Choroid plexus epithelial cell (primary cell): ENCODE measurements at regions not wholly inside any gene's neighbourhood (a gene's known extent, or its start where the extent isn't known, plus 50 kb on each side); places are given as distances from the start of the nearest gene placed in this dataset.
"Not testable (repeated sequence)": the region's sequence is repeated elsewhere in the genome, so short reads cannot be mapped to it uniquely, and the experiment has no call there.

Experiments
- DNase-seq: peaks from one replicate; pipeline ENCODE4 v3.0.0-alpha.2; 2010; ENCODE audit warnings: low read depth
- H3K4me3 ChIP-seq: 2 replicates; pipeline ENCODE4 v1.5.1; 2011; ENCODE audit warnings: low read depth, mild to moderate bottlenecking, control low read depth, low read length, moderate library complexity
- TF ChIP-seq, protein P1 (sequence below): conservative IDR thresholded peaks from 2 replicates; pipeline ENCODE4 v1.5.1; 2011; ENCODE audit warnings: low read depth, mild to moderate bottlenecking, control low read depth, inconsistent platforms, low read length, moderate library complexity

DNA sequence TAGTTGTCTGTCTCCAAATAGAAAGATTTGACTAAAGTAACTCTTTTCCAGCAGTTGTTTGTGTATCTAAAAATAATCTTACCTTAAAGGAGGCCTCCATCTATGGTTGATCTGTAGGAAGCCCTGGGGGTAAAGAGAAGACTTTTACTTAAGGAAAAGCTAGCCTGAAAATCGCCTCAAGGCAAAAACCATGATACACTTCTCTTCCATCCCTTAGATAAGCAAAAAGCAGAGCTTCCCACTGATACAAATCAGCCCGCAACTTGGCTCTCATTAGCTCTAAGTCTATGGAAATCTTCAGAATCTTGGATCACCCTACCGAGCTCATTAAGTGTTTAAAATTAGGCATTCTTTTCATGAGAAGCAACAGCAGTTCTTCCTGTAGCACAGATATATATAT is 576.9 kb upstream of the PTBP2 start:
- DNase-seq, result no peak
- TF ChIP-seq, protein P1, sequence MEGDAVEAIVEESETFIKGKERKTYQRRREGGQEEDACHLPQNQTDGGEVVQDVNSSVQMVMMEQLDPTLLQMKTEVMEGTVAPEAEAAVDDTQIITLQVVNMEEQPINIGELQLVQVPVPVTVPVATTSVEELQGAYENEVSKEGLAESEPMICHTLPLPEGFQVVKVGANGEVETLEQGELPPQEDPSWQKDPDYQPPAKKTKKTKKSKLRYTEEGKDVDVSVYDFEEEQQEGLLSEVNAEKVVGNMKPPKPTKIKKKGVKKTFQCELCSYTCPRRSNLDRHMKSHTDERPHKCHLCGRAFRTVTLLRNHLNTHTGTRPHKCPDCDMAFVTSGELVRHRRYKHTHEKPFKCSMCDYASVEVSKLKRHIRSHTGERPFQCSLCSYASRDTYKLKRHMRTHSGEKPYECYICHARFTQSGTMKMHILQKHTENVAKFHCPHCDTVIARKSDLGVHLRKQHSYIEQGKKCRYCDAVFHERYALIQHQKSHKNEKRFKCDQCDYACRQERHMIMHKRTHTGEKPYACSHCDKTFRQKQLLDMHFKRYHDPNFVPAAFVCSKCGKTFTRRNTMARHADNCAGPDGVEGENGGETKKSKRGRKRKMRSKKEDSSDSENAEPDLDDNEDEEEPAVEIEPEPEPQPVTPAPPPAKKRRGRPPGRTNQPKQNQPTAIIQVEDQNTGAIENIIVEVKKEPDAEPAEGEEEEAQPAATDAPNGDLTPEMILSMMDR, result no peak
- no peak overlapping the region for H3K4me3 ChIP-seq

DNA sequence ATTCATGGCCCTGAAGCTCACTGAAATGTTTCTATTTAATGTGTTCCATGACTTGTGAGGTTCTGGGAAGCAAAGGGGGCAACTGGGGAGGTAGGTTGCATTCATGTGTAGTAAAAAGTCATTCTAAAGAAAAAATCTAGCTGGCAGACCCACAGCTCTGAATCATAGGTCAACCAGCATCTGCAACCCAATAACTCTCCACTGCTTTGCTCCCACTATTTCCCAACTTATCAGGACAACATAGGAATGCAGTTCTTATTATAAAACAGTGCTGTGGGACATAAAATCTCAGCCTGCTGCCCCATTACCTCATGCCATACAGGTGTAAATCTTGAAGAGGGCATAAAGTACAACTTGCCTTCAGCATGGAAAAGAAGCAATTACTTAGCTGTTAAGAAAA is 576.1 kb upstream of the PTBP2 start:
- peak; percentile 10 for DNase-seq
- H3K4me3 ChIP-seq, result no peak overlapping the region
- TF ChIP-seq, protein P1, result no peak

DNA sequence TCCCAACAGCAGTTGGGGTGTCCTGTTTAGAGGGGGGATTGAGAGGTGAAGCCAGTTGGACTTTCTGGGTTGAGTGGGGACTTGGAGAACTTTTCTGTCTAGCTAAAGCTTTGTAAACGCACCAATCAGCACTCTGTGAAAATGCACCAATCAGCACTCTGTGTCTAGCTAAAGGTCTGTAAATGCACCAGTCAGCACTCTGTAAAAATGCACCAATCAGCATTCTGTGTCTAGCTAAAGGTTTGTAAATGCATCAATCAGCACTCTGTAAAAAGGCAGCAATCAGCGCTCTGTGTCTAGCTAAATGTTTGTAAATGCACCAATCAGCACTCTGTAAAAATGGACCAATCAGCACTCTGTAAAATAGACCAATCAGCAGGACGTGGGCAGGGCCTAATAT is 568.6 kb upstream of the PTBP2 start:
- not testable (repeated sequence) for H3K4me3 ChIP-seq, DNase-seq

DNA sequence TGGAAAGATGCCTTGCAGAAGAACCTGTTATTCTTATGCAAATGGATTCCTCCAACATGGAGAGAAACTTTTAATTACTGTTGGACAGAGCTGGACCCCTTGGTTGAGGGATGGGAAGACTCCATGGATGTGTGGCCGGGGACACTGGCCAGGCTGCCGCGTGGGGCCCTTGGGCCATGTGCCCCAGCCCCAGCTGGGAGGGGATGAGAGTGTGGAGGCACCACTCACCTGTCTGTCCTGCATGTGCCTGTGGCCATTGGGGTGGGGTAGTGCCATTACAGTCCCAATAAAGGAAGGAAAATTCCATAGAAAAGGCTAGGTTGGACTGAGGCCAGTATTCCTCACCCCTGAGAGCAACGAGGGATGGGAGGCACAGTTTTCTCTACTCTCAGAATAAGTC is 564.5 kb upstream of the PTBP2 start:
- DNase-seq, result no peak
- H3K4me3 ChIP-seq, result no peak overlapping the region
- TF ChIP-seq, protein P1, result no peak

GRCh38 chr1:96159379-96159778 is 562.2 kb upstream of the PTBP2 start:
- H3K4me3 ChIP-seq, result no peak overlapping the region
- TF ChIP-seq, protein P1, result no peak
- DNase-seq, result no peak

GRCh38 chr1:96164053-96164452 is 557.5 kb upstream of the PTBP2 start:
- TF ChIP-seq, protein P1, result no peak
- no peak overlapping the region for H3K4me3 ChIP-seq
- no peak for DNase-seq

DNA sequence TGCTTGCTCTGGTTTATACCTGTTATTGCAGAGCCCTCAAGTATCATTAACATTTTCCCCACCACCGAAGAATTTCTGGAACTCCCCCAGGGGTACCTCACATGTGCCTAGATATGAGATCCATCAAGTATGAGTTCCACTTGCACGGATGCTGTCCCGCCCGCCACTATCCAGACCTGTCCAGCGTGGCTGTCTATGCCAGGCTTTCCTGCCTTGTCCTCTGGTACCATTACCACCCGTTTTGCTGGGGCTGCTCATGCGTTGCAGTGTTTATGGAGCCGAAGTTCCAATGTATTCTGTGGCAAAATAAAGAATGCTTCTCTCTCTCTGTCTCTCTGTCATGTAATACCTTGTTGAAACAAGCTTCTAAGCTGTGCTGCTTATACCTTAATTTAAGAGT is 543.5 kb upstream of the PTBP2 start:
- no peak for DNase-seq
- TF ChIP-seq, protein P1, result no peak
- no peak overlapping the region for H3K4me3 ChIP-seq

DNA sequence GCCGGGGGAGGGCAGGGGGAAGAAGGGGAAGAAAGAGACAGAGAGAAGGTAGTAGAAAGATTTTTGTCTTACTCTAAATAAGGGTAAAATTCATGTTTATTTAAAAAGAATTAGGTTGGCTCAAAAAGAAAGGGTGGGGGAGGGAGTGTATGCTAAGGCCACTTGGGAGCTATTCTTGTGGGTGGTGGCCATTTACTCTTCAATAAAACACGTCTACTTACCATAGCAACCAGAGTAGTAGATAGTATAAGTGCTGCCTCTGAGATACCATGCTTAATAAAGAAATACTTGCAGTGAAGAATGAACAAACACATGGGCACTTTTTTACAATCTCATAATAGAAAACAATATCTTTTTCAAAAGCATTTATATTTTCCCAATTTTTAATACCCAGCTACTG is 538.1 kb upstream of the PTBP2 start:
- H3K4me3 ChIP-seq, result no peak overlapping the region
- DNase-seq, result no peak
- TF ChIP-seq, protein P1, result no peak
